NCI-H82 treated with DMSO at 0.1 percent for 48 hours (cell line): ENCODE measurements at regions not wholly inside any gene's neighbourhood (a gene's known extent, or its start where the extent isn't known, plus 50 kb on each side); places are given as distances from the start of the nearest gene placed in this dataset.

ENCODE experiments used
- DNase-seq: peaks from one replicate; lab custom pipeline; 2025; ENCODE audit not compliant: unreplicated experiment; lab: John Stamatoyannopoulos, UW

- no peak for DNase-seq
Measured at GRCh38 chrX:2608638-2609430, 82.3 kb upstream of the CD99 start.

- DNase-seq, result no peak
Measured at GRCh38 chrX:2607113-2607512, 84.0 kb upstream of the CD99 start.

- DNase-seq, result no peak
Measured at GRCh38 chrX:2600564-2600963, 90.5 kb upstream of the CD99 start.

- no peak for DNase-seq
Measured at GRCh38 chrX:2596555-2597255, 94.4 kb upstream of the CD99 start.

DNA sequence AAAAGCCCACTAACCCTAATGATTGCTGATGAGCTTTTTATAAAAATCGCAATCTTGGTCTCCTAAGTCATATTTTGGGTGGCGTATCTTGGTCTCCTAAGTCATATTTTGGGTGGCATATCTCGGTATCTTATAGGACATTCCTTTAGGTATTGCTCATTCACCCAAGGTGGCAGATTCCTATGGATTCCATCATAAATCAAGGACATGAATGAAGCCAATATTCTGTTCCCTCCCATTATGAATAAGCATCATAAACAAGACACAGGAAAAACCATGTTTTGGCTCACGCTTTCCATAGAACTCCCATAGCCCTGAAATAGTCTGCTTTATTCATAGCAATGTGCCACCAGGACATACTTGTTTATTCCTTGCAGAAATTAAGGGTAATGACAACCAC lies 95.0 kb upstream of the CD99 start:
- no peak for DNase-seq

- DNase-seq, result no peak
Measured at GRCh38 chrX:2595258-2595657, 94.5 kb upstream of the DHRSX start.

DNA sequence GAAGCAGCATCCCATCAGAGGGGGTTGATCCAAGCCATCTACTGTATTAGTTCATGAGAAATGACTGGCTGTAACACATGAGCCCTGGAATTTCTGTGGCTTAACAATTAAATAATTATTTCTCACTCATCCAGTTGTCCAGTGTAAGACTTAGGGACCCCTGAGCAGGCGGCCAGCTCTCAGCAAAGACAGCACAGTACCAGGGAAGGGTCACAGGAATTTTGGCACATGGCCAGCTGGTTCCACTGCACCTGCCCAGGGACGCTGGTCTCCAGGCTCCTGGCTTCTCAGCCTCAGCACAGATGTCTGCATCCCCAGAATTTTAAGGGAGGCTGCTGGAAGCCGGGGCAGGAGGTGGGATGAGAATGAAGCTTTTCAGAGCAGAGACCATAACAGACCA lies 93.7 kb upstream of the DHRSX start:
- no peak for DNase-seq

DNA sequence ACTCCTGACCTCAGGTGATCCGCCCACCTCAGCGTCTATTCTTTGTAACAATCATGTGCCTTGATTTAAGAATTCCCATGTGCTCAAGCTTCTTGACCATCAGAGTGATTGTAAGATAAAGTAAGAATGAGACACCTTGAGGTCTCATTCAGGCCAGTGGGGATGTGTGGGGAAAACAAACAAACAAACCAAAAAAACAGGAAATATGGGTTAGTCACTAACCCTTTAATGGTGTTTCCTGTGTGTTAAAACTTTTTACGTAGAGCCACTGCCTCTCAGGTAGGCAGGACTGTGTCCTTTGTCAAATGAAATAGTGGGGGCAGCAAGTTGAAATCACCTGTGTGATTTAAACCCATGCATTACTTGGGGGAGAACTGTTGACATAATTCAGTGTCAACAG lies 91.5 kb upstream of the DHRSX start:
- no peak for DNase-seq

- DNase-seq, result no peak
Measured at GRCh38 chrX:2589186-2590020, 88.6 kb upstream of the DHRSX start.

GRCh38 chrX:2588049-2588448 lies 87.3 kb upstream of the DHRSX start:
- DNase-seq, result no peak

- DNase-seq, result no peak
Measured at GRCh38 chrX:2587146-2587545, 86.4 kb upstream of the DHRSX start.

- DNase-seq, result no peak
Measured at GRCh38 chrX:2585158-2585470, 84.3 kb upstream of the DHRSX start.

DNA sequence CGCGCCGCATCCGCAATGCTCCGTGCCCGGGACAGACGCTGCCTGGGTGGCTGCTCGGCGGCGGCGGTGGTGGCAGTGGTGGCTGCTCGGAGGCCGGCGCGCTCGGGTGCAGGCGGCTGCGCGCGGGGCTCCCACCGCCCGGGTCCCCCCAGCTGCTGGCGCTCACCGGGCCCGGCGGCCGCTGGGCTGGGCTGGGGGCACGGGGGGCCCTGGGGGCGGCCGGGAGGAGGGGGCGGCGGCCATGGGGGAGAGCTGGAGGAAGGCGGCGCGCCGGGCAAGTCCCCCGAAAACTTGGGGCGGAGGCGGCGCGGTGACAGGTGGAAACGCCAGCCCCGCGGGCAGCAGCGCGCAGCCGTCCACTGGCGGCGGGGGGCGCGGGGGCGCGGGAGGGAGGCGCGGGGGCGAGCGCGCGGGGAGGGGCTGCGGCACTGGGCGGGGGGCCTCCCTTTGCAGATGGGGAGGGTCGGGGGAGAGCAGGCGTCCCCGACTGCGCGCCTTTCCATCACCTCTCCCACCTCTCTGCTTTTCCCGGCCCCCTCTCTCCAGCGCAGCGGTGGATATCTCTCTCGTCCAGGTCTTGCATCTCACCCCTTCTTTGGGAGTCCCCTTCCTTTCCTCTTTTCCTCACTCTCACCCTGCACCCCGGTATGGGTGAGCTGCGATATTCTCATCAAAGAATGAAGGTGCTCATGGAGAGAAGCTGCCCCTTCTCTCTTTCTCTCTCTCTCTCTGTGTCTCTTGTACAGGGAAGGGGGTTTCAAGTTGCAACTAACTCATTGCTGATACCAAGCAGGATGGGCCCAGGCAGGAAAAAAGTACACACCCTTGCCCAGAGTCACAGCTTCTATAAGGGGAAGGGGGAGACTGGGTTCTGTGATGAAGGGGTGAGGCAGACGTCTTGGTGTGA lies 83.7 kb upstream of the DHRSX start:
- no peak for DNase-seq

GRCh38 chrX:2583194-2584162 lies 82.7 kb upstream of the DHRSX start:
- no peak for DNase-seq

GRCh38 chrX:2582667-2583066 lies 81.9 kb upstream of the DHRSX start:
- DNase-seq, result no peak

DNA sequence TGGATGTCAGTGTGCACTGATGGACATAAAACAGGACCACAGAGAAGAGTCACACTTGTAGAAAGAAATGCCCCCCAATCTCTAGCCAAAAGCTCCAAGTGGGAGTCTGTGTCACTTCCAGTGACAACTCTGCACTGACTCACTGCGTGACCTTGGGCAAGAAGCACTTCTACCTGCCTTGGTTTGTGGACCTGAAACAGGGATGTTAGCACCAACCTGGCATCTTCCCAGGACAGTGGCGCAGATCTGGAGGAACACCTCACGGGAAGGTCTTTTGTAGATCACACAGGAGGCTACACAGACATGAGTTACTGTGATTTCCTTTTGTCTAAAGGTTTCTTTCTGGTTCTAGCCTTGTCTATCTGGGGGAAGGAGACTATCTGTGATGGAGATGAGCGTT lies 80.5 kb upstream of the DHRSX start:
- DNase-seq, result no peak

DNA sequence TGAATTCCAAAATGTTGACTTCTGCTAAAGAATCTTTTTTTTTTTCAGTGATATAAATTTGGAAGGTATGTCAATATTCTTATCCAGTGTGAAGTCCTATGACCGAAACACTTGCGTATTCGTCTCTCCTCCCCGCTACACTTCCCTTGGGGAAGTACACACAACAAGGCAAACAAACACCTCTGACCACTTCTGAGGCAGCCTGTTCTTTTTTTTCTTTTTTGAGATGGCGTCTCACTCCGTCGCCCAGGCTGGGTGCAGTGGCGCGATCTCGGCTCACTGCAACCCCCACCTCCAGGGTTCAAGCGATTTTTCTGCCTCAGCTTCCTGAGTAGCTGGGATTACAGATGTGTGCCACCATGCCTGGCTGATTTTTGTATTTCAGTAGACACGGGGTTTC lies 78.1 kb upstream of the DHRSX start:
- DNase-seq, result no peak

- no peak for DNase-seq
Measured at GRCh38 chrX:2577844-2578466, 77.2 kb upstream of the DHRSX start.

DNA sequence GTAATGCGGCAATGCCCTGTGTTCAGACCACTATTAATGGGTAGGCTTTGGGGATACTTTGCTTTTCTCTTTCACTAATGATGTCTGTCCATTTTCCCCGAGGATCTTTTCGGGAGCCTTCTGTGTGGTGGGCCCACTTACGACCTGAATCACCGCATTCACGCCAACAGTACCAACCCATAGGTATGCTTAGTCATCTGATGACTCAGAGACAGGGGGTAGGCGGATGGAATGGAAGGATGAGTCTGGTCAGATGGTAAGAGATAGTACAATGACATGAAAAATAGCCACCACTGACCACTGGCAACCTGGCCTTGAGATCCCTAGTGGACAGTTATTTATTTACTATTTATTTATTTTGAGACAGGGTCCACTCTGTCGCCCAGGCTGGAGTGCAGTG lies 76.0 kb upstream of the DHRSX start:
- no peak for DNase-seq
